ENCODE measurements at regions not wholly inside any gene's neighbourhood (a gene's known extent, or its start where the extent isn't known, plus 50 kb on each side); places are given as distances from the start of the nearest gene placed in this dataset.
"Not testable (repeated sequence)": the region's sequence is repeated elsewhere in the genome, so short reads cannot be mapped to it uniquely, and the experiment has no call there.

GRCh38 chr14:28163233-28163632 is 603.4 kb upstream of the FOXG1 start:
- TF ChIP-seq CTCF (IDR thresholded peaks at IDR 0.05; ENCODE audit: extremely low read depth, insufficient read depth, missing control alignments), result no peak
- no peak for DNase-seq (ENCODE audit: low spot score)
- in situ Hi-C loops (cut with MboI; ENCODE audit: low pct_unique_long_range_greater_than_20kb, low sequenced_read_pairs, unreplicated experiment), result no loop called here

GRCh38 chr14:28163897-28164296 is 602.7 kb upstream of the FOXG1 start:
- no peak for TF ChIP-seq CTCF (IDR thresholded peaks at IDR 0.05; ENCODE audit: extremely low read depth, insufficient read depth, missing control alignments)
- in situ Hi-C loops (cut with MboI; ENCODE audit: low pct_unique_long_range_greater_than_20kb, low sequenced_read_pairs, unreplicated experiment), result no loop called here
- no peak for DNase-seq (ENCODE audit: low spot score)

GRCh38 chr14:28187902-28188830 is 578.4 kb upstream of the FOXG1 start:
- DNase-seq (ENCODE audit: low spot score); in situ Hi-C loops (cut with MboI; ENCODE audit: low pct_unique_long_range_greater_than_20kb, low sequenced_read_pairs, unreplicated experiment): not testable (repeated sequence)

- DNase-seq (ENCODE audit: low spot score), result no peak
- TF ChIP-seq CTCF (IDR thresholded peaks at IDR 0.05; ENCODE audit: extremely low read depth, insufficient read depth, missing control alignments), result no peak
- in situ Hi-C loops (cut with MboI; ENCODE audit: low pct_unique_long_range_greater_than_20kb, low sequenced_read_pairs, unreplicated experiment), result no loop called here
These were observed 569.7 kb upstream of the FOXG1 start for GRCh38 chr14:28196878-28197277.

- no peak for DNase-seq (ENCODE audit: low spot score)
- TF ChIP-seq CTCF (IDR thresholded peaks at IDR 0.05; ENCODE audit: extremely low read depth, insufficient read depth, missing control alignments), result no peak
- in situ Hi-C loops (cut with MboI; ENCODE audit: low pct_unique_long_range_greater_than_20kb, low sequenced_read_pairs, unreplicated experiment), result no loop called here
These were observed 546.2 kb upstream of the FOXG1 start for GRCh38 chr14:28220391-28220790.

- in situ Hi-C loops (cut with MboI; ENCODE audit: low pct_unique_long_range_greater_than_20kb, low sequenced_read_pairs, unreplicated experiment), result no loop called here
- TF ChIP-seq CTCF (IDR thresholded peaks at IDR 0.05; ENCODE audit: extremely low read depth, insufficient read depth, missing control alignments), result no peak
- no peak for DNase-seq (ENCODE audit: low spot score)
These were observed 525.7 kb upstream of the FOXG1 start for GRCh38 chr14:28240909-28241308.

- in situ Hi-C loops (cut with MboI; ENCODE audit: low pct_unique_long_range_greater_than_20kb, low sequenced_read_pairs, unreplicated experiment), result no loop called here
- no peak for DNase-seq (ENCODE audit: low spot score)
- TF ChIP-seq CTCF (IDR thresholded peaks at IDR 0.05; ENCODE audit: extremely low read depth, insufficient read depth, missing control alignments), result no peak
These were observed 523.7 kb upstream of the FOXG1 start for GRCh38 chr14:28242895-28243294.
